Muscle layer of duodenum (tissue), 2 donors: ENCODE measurements at regions not wholly inside any gene's neighbourhood (a gene's known extent, or its start where the extent isn't known, plus 50 kb on each side); places are given as distances from the start of the nearest gene placed in this dataset.

Source experiments
- H3K27ac ChIP-seq: one replicate; pipeline ENCODE4 v1.7.0; 2013; ENCODE audit warnings: mild to moderate bottlenecking, low read length
- H3K27me3 ChIP-seq: one replicate; pipeline ENCODE4 v1.7.0; 2013; ENCODE audit warnings: low read depth, mild to moderate bottlenecking, control low read depth, low read length
- H3K36me3 ChIP-seq, 2 donors: one replicate each; pipeline ENCODE4 v1.7.0; 2013; ENCODE audit warnings: low read length in 2 of 2, control low read depth in 1 of 2, mild to moderate bottlenecking in 1 of 2; ENCODE audit not compliant: insufficient read depth in 2 of 2, control insufficient read depth in 1 of 2
- H3K4me1 ChIP-seq, 2 donors: one replicate each; pipeline ENCODE4 v1.7.0; 2013; ENCODE audit warnings: low read length in 2 of 2, mild to moderate bottlenecking in 2 of 2, control low read depth in 1 of 2, moderate library complexity in 1 of 2; ENCODE audit not compliant: insufficient read depth in 2 of 2, control insufficient read depth in 1 of 2
- H3K4me3 ChIP-seq, 2 donors: one replicate each; pipeline ENCODE4 v1.7.0; 2013; ENCODE audit warnings: low read length in 2 of 2, low read depth in 1 of 2, mild to moderate bottlenecking in 1 of 2
- H3K9me3 ChIP-seq, 2 donors: one replicate each; pipeline ENCODE4 v1.7.0; 2013; ENCODE audit warnings: low read length in 2 of 2, control low read depth in 1 of 2, mild to moderate bottlenecking in 1 of 2; ENCODE audit not compliant: control insufficient read depth in 1 of 2
- donor health status: healthy.

DNA sequence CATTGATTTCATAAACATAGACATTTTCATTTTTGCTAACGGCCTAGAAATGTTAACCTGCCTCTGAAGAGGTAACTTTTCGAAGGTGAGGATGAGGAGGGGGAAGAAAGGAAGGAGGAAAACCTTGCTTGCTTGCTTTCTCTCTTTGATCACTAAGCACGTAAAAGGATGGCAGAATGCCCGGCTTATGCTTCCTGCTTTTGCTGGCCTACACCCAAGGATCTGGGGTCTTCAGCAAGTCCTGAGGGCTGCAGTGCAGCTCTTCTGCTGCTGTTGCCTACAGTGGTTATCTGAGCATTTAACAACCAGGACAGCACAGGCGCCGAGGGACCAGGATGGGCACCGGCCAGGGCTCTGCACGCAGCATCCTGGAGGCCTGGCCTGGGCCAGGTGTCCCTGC lies 150.8 kb upstream of the TAB2 start:
- H3K27me3 ChIP-seq: no peaks in the 10 kb centered on the region
- no peak overlapping the region for H3K27ac ChIP-seq
- no peaks in the 10 kb centered on the region for H3K9me3 ChIP-seq
- H3K4me1 ChIP-seq: peaks cover 0 to 16% of the 10 kb centered on the region in 2 donors
- no peaks in the 10 kb centered on the region for H3K36me3 ChIP-seq
- no peak overlapping the region for H3K4me3 ChIP-seq

DNA sequence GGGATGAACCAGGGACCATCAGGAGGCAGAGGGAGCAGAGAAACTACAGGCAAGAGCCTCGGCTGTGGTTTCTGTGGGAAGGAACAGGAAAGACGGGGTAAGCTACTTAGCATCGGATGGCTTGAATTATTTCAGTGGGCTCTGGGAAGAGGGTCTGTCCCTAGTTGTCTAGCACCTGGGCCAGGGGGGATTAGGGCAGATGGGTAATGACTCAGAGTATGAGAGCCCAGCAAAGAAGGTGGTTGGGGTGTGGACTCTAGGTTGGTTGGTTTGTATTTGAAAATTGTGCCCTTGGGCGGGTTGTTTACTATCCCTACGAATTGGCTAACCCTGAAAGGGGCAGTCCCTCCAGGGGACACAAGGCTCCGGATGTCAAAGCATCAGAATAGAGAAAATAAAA lies 148.5 kb upstream of the TAB2 start:
- H3K27me3 ChIP-seq: no peaks in the 10 kb centered on the region
- peaks cover 0 to 16% of the 10 kb centered on the region in 2 donors for H3K4me1 ChIP-seq
- H3K9me3 ChIP-seq: no peaks in the 10 kb centered on the region
- no peak overlapping the region for H3K4me3 ChIP-seq
- no peak overlapping the region for H3K27ac ChIP-seq
- no peaks in the 10 kb centered on the region for H3K36me3 ChIP-seq

- Histone ChIP-seq H3K36me3 (no peaks in the 10 kb centered on the region), H3K27ac (no peak overlapping the region), H3K27me3 (no peaks in the 10 kb centered on the region), H3K9me3 (no peaks in the 10 kb centered on the region), H3K4me3 (no peak overlapping the region), H3K4me1 (peaks cover 0 to 16% of the 10 kb centered on the region in 2 donors)
Measured at GRCh38 chr6:149169761-149170511, 147.6 kb upstream of the TAB2 start.

DNA sequence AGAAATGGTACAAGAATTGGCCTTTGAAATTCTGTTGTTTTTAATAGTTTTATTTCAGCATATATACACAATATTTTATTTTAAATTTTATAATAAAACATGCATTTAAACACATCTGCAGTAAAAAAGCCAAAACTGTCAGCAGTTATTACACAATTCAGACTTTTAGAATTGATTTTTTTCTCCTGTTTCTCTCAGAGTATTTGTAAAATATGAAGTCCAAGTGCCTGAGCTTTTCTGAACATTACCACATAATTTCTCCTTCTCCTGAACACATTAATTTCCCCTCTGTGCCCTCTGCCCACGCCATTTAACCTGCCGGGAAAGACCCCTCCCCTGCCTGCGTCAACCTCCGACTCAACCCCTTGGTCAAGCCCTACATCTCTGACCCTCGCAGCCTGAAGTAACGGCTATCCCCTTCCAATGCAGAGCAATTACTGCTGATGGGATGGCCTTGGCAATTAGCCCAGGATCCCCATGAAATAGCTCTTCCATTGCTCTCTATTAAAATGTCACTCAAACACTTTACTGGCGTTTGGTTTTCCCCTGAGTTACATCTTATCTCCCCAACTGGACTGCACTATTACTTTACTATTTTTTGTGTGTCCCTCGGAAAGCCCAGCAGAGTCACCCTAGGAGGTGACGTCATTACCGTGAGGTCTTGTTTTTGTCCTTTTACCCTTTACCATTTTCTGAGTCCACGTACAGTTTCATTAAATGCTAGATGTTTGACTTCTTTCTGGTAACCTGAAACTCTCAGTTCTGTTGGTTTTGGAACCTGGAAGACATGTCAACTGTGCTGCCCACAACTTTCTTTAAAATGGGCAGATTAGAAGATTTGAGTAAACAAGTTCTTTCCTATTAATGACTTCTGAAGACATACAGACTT lies 146.7 kb upstream of the TAB2 start:
- no peaks in the 10 kb centered on the region for H3K36me3 ChIP-seq
- H3K9me3 ChIP-seq: no peaks in the 10 kb centered on the region
- H3K27me3 ChIP-seq: no peaks in the 10 kb centered on the region
- H3K4me3 ChIP-seq: no peak overlapping the region
- peak overlapping the region; percentile 30 for H3K27ac ChIP-seq
- peaks cover 0 to 16% of the 10 kb centered on the region in 2 donors for H3K4me1 ChIP-seq

DNA sequence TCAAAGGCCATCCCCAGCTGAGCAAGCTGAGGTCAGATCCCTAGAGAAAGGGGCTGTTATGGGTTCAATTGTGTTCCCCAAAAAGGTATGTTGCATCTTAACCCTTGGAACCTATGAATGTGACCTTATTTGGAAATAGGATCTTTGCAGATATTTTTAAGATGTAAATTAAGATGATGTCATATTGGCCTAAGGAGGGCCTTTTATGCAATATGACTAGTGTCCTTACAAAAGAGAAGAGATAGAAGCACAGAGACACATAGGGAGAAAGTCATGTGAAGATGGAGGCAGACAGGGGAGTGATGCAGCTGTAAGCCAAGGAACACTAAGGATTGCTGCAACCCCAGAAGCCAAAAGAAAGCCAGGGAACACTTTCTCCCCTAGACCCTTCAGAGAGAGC lies 144.3 kb upstream of the TAB2 start:
- Histone ChIP-seq H3K27me3 (no peaks in the 10 kb centered on the region), H3K4me1 (peaks cover 0 to 7% of the 10 kb centered on the region in 2 donors), H3K36me3 (no peaks in the 10 kb centered on the region), H3K4me3 (no peak overlapping the region), H3K27ac (no peak overlapping the region), H3K9me3 (no peaks in the 10 kb centered on the region)

GRCh38 chr6:149174962-149175361 lies 142.6 kb upstream of the TAB2 start:
- H3K27me3 ChIP-seq: no peaks in the 10 kb centered on the region
- H3K27ac ChIP-seq: no peak overlapping the region
- no peak overlapping the region for H3K4me3 ChIP-seq
- H3K36me3 ChIP-seq: no peaks in the 10 kb centered on the region
- no peaks in the 10 kb centered on the region for H3K9me3 ChIP-seq
- H3K4me1 ChIP-seq: no peaks in the 10 kb centered on the region

GRCh38 chr6:149176971-149177667 lies 140.4 kb upstream of the TAB2 start:
- Histone ChIP-seq H3K36me3 (no peaks in the 10 kb centered on the region), H3K4me1 (peaks cover 0 to 9% of the 10 kb centered on the region in 2 donors), H3K4me3 (no peak overlapping the region), H3K27ac (no peak overlapping the region), H3K27me3 (no peaks in the 10 kb centered on the region), H3K9me3 (no peaks in the 10 kb centered on the region)

DNA sequence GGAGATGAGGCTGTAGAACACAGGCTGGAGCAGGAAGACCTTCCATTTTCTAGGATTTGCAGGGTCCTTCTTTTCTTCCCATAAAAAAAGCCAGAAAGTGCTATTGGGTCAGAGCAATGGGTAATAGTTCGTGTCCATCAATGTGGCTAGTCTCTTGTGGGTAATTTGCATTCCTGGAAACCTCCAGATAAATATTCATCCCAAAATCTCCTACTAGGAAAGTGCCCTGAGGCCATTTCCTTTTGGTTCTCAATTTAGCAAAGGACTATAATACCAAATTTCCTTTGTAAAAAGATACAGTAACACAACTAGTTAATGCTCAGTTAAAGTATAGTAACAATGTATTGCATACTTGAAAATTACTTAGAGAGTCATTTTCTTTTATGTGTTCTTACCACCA lies 138.1 kb upstream of the TAB2 start:
- H3K27ac ChIP-seq: no peak overlapping the region
- H3K27me3 ChIP-seq: no peaks in the 10 kb centered on the region
- H3K4me3 ChIP-seq: no peak overlapping the region
- no peaks in the 10 kb centered on the region for H3K36me3 ChIP-seq
- H3K4me1 ChIP-seq: peaks cover 0 to 11% of the 10 kb centered on the region in 2 donors
- H3K9me3 ChIP-seq: no peaks in the 10 kb centered on the region

DNA sequence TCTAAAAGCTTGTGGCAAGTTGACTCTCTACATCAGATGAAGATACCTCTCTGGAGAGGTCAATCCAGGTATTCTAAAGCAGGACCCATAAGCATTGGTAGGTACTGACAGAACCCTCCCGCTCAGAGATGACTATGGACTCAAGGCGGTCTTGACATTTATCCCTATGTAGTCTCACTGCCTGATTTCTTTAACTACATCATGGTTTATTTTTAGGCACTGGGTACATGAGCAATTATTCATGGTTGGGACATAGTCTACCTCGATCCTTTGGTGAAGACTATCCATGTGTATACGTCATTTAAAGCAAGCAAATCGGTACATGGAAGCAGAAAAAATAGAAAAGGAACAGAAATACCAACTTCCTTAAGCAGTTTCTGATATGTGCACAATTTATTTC lies 136.2 kb upstream of the TAB2 start:
- no peak overlapping the region for H3K27ac ChIP-seq
- H3K4me3 ChIP-seq: no peak overlapping the region
- no peaks in the 10 kb centered on the region for H3K36me3 ChIP-seq
- H3K4me1 ChIP-seq: peaks cover 0 to 11% of the 10 kb centered on the region in 2 donors
- no peaks in the 10 kb centered on the region for H3K9me3 ChIP-seq
- H3K27me3 ChIP-seq: no peaks in the 10 kb centered on the region

DNA sequence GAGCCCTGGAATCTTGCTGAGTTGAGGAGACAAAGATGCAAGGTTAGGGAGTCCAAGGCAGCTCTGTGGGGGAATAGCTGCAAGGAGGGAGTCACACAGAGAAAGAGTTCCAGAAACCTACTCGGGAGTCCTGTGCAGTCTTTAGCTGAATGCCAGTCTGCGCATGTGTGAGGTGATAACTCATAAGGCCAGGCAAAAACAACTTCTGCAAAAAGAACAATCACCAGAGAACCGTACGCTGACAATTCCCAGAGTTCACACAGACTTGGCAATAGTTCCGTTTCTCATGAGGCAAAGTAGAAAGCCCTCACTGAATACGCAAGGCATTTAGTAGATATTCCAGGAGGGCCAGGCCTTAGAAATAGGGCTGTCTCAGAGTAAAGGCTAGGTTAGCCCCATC lies 135.2 kb upstream of the TAB2 start:
- Histone ChIP-seq H3K9me3 (no peaks in the 10 kb centered on the region), H3K4me1 (peaks cover 0 to 11% of the 10 kb centered on the region in 2 donors), H3K36me3 (no peaks in the 10 kb centered on the region), H3K27ac (no peak overlapping the region), H3K27me3 (no peaks in the 10 kb centered on the region), H3K4me3 (no peak overlapping the region)

- Histone ChIP-seq H3K9me3 (peaks cover 0 to 3% of the 10 kb centered on the region in 2 donors), H3K27ac (no peak overlapping the region), H3K27me3 (no peaks in the 10 kb centered on the region), H3K4me3 (no peak overlapping the region), H3K36me3 (no peaks in the 10 kb centered on the region), H3K4me1 (peaks cover 0 to 11% of the 10 kb centered on the region in 2 donors)
Measured at GRCh38 chr6:149184523-149184922, 133.0 kb upstream of the TAB2 start.
